ENCODE measurements at regions not wholly inside any gene's neighbourhood (a gene's known extent, or its start where the extent isn't known, plus 50 kb on each side); places are given as distances from the start of the nearest gene placed in this dataset.

- DNase-seq = no peak
Observed at GRCh38 chr2:30341500-30342267, 105.4 kb upstream of the LCLAT1 start.

- no peak for DNase-seq
Observed at GRCh38 chr2:30346471-30347169, 100.4 kb upstream of the LCLAT1 start.

- DNase-seq = no peak
Observed at GRCh38 chr2:30348825-30349224, 98.2 kb upstream of the LCLAT1 start.

GRCh38 chr2:30349691-30350090 is 97.4 kb upstream of the LCLAT1 start:
- DNase-seq = no peak

GRCh38 chr2:30351116-30351515 is 95.9 kb upstream of the LCLAT1 start:
- no peak for DNase-seq

- DNase-seq = no peak
Observed at GRCh38 chr2:30351949-30352348, 95.1 kb upstream of the LCLAT1 start.

- no peak for DNase-seq
Observed at GRCh38 chr2:30354150-30354549, 92.9 kb upstream of the LCLAT1 start.

- no peak for DNase-seq
Observed at GRCh38 chr2:30354621-30355020, 92.4 kb upstream of the LCLAT1 start.

GRCh38 chr2:30355306-30355705 is 91.7 kb upstream of the LCLAT1 start:
- no peak for DNase-seq

- DNase-seq = no peak
Observed at GRCh38 chr2:30356071-30356470, 91.0 kb upstream of the LCLAT1 start.

GRCh38 chr2:30356776-30357175 is 90.3 kb upstream of the LCLAT1 start:
- DNase-seq = no peak

- DNase-seq = no peak
Observed at GRCh38 chr2:30358351-30358750, 88.7 kb upstream of the LCLAT1 start.

- no peak for DNase-seq
Observed at GRCh38 chr2:30358842-30359241, 88.2 kb upstream of the LCLAT1 start.

GRCh38 chr2:30359644-30360167 is 87.3 kb upstream of the LCLAT1 start:
- DNase-seq = no peak

GRCh38 chr2:30361751-30362394 is 85.2 kb upstream of the LCLAT1 start:
- no peak for DNase-seq

- DNase-seq = no peak
Observed at GRCh38 chr2:30362468-30363081, 84.5 kb upstream of the LCLAT1 start.

- peak; percentile 11 for DNase-seq
Observed at GRCh38 chr2:30363406-30363805, 83.6 kb upstream of the LCLAT1 start.

- no peak for DNase-seq
Observed at GRCh38 chr2:30365201-30365600, 81.8 kb upstream of the LCLAT1 start.

- peak; percentile 30 for DNase-seq
Observed at GRCh38 chr2:30366199-30366691, 80.8 kb upstream of the LCLAT1 start.

- no peak for DNase-seq
Observed at GRCh38 chr2:30367232-30368070, 79.6 kb upstream of the LCLAT1 start.

- DNase-seq = no peak
Observed at GRCh38 chr2:30368258-30368657, 78.8 kb upstream of the LCLAT1 start.

- DNase-seq = no peak
Observed at GRCh38 chr2:30371028-30371689, 75.9 kb upstream of the LCLAT1 start.
